ENCODE measurements at regions not wholly inside any gene's neighbourhood (a gene's known extent, or its start where the extent isn't known, plus 50 kb on each side); places are given as distances from the start of the nearest gene placed in this dataset.

DNA sequence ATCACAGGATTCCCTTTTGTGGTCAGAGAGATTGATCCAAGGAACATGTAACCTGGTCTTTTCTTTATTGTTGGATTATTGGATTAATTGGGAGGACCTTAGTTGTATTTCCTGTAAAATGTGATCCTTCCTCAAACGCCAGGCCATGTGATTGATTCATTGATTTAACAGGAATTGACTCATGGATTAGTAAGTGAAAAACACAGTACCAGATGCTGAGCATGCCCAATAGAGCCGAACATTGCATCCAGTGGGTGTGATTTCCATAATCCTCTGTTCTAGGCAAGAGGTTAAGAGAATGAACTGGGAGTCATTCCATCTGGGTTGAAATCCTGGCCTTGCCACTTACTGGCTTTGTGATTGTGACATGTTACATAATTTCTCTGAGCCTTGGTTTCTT, 522.3 kb downstream of the MAT2B start:
- no peak for DNase-seq (ENCODE audit: low read depth in 2 of 2)

DNA sequence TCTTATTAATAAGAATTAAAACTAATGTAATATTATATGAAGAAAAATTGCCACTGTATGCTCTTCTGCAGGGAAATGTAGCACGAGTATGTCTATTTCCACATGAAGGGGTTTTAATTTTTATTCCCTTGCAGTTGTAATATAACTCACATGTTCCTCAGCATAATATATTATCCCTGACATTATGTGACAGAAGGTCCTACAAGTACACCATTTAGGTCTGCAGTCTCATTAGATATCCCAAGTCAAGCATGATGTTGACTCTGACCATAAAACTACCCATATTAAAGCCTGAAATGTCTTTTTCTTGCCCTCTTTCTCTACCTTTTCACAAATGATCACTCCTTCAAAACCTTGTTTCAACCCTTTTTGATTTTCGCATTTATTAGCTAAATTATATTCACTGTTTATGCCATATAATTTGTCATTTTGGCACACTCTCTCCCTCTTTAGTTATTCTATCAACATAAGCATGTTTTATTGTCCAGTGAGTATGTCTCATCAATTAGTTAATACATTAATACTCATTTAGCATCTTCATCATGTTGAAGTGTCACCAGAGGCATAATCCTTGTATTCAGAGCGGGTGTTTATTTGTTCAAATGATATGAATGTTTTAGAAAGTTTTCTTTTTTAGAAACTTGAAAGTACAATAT, 532.8 kb downstream of the MAT2B start:
- DNase-seq (ENCODE audit: low read depth in 2 of 2): no peak

DNA sequence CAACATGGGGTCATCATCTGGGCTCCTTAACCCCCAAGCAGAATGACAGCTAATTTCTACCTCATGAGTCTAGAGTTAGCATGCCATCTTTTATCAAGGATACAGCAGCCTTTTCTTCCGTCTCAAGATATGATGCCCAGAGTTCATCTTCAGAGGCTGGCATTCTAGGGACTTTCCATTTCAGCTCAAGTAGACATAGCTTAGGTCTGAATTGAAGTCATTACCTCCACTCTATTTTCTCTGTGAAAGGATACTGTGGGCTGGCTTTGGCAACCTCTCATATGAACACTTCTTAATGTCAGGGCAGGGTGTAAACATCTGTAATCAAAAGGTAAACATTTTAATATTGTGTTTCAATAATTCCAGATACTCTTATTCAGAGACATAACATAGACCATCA, 535.7 kb downstream of the MAT2B start:
- no peak for DNase-seq (ENCODE audit: low read depth in 2 of 2)

DNA sequence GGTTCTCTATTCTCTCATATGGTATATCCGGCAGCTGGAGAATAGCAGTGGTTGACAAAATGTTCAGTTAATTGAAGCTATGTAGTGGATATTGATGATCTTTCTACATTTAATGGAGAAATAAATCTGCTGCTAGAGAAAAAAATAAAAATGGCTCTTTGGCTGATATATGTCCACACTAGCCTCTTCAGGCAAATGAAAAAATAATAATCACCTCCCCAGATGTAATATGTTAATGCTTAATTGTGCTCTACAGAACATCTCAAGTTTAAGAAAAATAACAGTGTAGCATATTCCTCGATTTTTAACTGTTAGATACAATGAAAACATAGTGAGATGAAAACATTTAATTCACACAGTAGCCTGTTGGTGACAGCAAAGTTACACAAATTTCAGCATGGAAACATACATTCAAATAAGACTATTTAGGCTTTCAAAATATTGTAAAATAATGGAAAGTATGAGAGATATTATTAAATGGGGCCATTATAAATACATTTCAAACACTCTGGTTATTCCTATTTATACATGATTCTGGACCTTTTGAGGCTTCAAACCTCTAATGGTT, 543.0 kb downstream of the MAT2B start:
- DNase-seq (ENCODE audit: low read depth in 2 of 2): no peak

DNA sequence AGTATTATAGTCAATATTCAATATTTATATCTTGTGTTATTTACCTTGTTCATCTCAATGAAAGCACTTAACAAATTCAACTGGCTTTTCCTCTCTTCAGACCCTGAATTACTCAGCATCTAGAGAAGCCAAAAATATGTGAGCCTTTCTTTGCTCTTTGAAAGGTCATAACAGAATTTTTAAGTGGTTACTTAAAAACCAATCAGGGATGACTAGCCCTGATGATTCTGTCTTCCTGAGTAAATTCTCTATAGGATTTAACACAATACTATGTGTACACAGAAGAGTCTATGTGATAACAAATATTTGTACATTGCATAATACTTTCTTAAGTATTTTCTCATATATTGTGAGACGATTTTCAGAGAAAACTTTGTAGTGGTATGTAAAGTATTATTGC, 546.3 kb downstream of the MAT2B start:
- DNase-seq (ENCODE audit: low read depth in 2 of 2): no peak

DNA sequence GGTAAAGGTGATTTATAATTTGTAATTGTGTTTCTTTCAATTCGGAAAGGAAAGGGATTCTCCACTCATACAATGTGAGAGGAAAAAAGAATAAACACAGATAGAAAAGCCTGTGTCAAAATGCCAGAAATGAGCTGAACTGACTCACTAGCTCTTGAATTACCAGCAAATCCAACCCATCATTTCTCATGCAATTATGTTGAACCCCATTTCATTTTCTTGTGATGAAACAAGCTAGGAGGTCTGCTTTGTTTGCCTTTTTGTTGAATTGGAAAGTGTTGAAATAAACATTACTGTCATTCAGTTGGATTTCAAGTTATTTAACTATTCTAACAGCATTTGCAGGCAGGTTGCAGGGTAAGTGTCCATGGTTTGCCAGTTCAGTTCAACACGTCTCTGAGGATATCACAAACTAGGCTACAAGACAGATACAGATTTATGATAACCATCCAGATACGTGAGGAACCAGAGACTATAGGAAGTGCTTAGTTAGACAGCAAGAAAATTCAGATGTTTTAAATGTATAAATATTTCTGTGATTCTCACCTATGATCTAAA, 547.2 kb downstream of the MAT2B start:
- DNase-seq (ENCODE audit: low read depth in 2 of 2): no peak

DNA sequence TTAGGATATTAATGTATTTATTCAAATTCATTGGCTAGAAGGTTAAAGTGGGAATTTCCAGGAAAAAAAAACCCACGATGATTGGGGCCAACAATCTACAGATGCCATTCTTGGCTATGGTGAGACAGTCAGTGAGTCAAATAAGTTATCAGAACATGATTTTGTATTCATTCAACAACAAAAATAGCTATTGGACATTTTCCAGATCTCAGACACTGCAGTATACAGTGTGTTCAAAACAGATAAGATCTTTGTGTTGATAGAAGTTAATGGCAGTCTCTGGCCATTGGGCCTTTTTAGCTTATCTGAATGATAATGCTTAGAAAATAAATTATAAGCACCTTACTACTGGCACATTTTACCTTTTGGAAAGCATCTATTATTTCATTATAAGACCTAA, 547.7 kb downstream of the MAT2B start:
- no peak for DNase-seq (ENCODE audit: low read depth in 2 of 2)

DNA sequence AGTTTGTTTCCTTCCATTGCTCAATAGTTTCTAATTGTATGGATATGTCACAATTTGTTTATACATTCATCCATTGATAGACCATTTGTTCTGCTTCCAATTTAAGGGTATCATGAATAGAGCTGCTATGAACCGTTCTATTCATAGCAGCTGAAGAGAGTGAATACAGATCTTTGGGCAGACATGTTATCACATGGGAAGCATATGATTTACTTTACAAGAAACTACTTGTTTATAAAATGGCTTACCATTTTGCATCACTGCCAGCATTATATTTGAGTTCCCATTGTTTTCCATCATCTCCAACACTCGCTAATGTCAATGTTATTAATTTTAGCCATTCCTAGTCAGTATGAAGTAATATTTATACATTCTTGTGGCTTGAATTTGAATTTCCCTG, 549.0 kb downstream of the MAT2B start:
- no peak for DNase-seq (ENCODE audit: low read depth in 2 of 2)

DNA sequence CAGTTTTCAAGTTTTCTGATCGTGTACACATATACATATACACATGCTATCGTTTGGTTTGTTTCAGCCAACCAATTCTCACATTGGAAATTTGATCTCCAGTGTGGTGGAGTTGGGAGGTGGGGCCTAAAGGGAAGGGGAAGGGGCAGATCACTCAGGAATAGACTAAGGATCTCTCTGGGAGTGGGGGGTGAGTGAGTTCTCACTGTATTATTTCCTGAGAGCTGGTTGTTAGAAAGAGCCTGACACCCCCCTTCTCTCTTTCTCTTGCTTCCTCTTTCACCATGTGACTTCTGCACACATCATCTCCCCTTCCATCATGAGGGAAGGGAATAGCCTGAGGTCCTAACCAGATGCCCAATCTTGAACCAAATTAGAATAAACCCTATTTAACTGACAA, 551.7 kb downstream of the MAT2B start:
- DNase-seq (ENCODE audit: low read depth in 2 of 2): no peak

DNA sequence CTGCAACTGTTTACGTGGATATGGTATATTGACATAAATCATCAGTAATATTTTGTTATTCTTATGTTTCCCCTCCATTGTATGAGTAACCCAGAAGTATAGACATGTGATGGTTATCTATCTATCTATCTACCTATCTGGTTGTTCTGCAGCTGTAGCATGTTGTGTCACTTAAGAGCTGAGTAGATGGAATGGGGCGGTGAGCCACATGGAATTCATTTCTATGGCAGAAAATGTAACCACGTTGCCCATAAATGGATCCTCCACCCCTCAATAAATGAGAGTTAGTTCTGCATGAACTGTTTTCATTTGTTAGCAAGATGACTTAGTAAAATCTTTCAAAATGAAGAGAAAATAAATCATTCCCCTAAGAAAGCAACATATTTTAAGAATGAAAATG, 553.2 kb downstream of the MAT2B start:
- no peak for DNase-seq (ENCODE audit: low read depth in 2 of 2)

DNA sequence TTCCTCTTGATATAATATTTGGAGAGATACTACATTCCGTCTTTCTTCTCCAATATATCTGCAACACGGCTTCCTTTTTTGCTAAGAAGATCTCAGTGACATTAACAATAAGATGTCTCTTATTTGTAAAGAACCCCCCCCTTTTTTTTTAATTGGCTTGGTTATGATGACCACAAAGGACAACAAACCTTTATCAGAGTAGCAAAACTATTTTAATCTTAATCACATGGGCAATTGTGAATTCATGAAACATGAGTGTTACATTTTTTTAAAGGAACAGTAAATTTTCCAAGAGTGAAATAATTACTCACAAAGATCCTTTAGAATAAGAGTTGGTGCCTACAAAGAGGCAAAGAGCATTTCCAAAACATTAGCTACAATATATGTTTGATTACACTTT, 554.1 kb downstream of the MAT2B start:
- DNase-seq (ENCODE audit: low read depth in 2 of 2): no peak

DNA sequence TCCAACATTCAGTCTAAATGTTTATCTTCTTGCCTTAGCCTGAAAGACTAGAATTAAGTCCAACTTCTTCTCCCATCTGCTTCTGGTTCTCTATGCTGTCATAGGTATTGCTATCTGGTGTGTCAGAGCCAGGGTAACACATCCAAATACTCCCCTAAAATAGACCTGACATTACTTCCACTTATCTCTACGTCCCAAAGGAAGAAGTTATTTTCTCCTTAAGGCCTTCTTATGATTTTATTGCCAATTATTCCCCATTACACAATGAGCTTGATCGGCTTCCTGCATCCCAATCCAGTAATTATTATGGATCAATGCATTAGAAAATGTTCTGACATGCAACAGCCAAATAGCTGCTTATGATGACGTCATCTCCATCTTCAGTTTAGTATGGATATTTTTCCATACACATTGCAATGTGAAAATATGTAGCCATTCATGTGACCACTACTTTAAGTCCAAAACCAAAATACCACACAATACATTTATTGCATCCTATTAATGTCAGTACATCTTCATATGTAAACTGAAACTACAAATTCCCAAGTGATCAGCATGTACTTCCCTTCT, 555.5 kb downstream of the MAT2B start:
- no peak for DNase-seq (ENCODE audit: low read depth in 2 of 2)

DNA sequence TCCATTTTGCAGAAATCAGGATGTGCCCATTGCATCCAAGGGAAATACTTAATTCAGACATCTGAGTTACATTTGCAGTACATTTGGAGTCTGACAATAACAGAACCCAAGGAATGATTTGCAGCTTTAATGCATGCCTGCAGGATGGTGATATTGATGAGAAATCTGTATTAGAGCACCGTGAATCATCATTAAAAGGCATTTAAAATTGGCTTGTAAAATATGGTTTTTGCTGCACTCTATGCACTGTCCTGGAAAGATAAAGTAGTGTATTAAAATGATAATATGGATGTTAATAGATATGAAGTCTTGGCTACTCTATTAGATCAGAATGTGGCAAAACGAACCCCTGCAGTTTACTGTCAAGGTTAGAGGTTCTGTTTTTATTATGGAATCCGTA, 556.9 kb downstream of the MAT2B start:
- no peak for DNase-seq (ENCODE audit: low read depth in 2 of 2)

DNA sequence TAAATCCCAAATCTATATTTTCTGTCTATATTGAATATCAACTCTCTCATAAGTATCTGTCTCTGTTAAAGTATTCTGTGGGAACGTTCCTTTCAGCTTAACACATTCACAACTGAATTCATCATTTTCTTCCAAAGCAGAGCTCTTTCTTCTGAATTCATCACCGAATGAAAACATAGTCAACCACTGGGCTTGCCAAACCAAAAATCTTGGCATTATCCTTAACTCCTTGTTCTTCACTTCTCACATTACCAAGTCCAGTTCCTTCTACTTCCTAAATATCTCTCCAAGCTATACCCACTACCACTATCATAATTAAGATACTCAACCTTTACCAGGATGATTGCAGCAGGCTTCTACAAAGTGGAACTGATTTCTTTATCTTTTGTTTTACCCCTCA, 559.8 kb downstream of the MAT2B start:
- no peak for DNase-seq (ENCODE audit: low read depth in 2 of 2)

DNA sequence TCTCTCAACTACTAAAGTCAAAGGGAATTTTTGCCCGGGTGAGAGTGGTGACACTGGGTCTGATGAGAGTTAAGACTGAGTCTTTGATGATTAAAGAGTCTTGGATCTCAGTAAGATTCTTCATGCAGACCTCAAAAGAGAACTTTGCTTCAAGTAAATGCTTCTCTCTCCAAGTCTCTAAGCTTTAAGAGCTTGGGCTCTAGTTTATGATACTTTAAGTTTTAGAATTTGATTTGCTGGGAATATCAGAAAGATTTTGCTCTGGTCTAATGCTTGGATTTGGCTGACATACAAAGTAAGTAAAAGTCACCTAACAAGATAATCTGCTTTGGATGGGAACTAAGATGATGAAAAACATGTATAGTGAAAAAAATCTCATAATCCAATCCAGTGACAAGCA, 566.3 kb downstream of the MAT2B start:
- DNase-seq (ENCODE audit: low read depth in 2 of 2): no peak

DNA sequence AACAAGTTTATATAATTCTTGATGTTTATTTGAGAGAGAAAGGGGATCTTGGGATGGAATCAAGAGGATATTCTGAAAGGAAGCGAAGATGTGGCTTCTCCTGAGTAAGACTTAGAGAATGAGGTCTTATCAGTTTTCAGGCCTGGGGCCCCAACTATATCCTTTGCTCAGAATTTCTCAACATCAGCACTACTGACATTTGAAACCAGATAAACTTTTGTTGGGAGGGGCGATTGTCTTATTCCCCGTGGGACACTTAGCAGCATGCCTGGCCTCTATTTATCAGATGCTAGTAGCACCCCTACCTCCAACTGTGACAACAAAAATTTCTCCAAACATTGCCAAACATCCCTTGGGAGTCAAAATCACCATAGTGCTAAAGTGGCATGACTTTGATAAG, 567.7 kb downstream of the MAT2B start:
- no peak for DNase-seq (ENCODE audit: low read depth in 2 of 2)

DNA sequence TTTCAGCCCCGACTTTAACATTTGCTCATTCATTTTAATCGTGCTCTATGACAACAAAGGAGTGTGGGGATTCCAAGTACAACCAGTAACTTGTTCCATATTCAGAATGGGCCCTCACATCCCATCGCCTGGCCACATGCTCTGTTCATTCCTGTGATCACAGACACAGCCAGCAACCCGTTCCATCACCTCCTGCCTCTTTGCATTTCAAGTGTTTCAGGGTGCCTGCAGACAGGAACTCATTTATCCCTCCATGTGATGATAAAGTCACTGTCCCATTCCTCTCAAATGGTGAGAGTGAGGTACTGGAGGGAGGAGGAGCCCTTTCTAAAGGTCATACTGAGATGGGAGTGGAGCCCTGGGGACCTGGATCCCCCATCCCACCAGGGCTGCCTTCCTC, 571.1 kb downstream of the MAT2B start:
- DNase-seq (ENCODE audit: low read depth in 2 of 2): no peak

DNA sequence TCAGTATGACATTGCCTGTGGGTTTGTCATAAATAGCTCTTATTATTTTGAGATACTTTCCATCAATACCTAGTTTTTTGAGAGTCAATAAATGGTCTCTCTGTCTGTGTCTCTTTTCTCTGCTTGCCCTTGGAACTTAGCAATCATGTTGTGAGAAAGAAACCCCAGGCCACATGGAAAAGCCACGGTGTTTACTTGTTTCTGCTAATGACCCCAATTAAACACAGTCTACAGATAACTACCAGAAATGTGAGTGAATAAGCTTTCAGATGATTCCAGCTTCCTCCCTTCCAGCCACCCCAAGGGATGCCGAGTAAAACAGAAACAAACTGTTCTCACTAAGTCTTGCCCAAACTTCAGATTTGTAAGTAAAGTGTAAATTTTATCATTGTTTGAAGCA, 584.9 kb downstream of the MAT2B start:
- DNase-seq (ENCODE audit: low read depth in 2 of 2): no peak

DNA sequence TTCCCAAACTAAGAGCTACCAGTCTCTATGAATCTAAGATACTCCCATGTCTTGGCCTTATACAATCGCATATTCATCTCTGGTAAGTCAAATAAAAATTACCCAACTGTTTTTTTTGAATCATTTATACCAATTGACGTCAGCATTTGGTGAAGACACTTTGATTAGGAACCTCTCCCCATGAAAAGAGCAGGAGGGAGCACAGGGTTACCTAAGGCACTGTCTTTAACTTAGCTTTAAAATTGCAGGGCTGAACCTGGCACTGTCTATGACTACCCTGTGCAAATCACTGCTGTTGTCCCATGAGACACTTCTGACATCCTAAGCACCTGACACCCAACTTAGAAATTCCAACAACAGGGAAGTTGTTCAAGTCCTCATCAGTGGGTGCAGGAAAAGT, 586.4 kb downstream of the MAT2B start:
- no peak for DNase-seq (ENCODE audit: low read depth in 2 of 2)

DNA sequence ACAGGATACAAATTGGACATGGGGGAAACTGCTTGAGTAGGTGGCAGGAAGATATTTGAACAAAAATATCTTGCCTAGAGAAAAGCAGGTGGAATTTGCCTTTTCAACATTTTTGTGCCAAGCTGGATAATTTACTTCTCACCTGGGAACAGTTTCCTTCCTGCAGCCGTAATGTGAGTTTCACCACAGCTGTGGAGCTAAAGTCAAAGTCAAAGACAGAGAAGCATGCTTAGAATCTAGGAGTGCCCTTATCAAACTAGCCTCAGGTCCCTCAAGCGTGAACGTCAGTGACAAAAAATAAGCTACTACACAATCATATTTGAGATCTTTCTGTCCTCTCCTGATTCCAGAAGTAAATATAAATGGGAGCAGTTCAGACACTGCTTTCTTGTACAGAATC, 588.9 kb downstream of the MAT2B start:
- no peak for DNase-seq (ENCODE audit: low read depth in 2 of 2)

DNA sequence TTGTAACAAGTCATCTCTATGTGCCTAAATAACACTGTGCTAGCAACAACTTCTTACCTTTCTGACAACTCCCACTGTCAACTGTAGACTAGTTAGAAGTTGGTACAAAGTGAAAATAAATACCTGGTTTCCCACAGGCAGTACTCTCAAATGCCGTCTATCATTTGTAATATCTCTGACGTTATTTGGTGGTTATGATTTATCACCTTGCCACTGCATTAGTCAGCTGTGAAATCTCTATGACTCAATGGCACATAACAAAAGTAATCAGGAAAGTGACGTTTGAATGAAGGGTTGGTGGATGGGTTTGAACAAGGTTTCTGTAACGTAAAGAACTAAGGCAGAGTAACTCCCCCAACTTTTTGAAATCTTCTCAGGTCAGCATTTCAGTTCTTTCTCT, 592.3 kb downstream of the MAT2B start:
- DNase-seq (ENCODE audit: low read depth in 2 of 2): no peak

DNA sequence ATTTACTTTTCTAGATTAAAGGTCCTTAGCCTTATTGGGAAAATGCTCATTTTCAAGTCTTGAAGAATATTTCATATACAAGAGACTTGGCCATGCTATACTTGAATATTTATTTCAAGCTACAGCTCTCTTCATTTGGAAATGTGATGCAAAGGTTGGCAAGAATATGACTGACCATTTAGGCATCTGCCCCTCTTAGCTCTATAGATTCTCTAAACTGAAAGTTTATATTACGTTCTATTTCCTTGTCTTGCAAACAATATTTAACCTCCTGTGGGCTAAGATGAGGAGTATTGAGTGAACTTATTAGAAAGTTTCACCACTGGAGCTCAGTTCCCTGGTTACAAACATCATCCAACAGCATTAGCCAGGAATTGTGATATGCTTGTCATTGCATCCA, 593.1 kb downstream of the MAT2B start:
- DNase-seq (ENCODE audit: low read depth in 2 of 2): no peak

DNA sequence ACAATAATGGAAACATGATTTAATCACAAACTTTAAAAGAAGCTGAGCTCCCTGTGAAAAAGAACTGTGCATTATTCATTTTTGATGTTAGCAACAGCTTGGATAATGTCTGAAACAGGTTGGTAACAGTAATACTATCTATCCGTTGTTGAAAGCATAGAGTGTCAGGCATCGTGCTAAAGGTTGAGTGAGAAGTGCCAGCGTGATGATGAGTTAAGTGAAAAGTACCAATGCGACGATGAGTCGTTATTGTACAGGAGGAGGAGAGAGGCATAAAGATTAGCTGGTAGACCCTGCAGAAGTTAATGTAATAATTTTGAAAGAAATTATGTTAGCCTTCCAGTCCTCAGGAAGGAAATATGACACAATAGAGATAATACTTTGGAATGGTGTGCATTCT, 593.6 kb downstream of the MAT2B start:
- DNase-seq (ENCODE audit: low read depth in 2 of 2): no peak

DNA sequence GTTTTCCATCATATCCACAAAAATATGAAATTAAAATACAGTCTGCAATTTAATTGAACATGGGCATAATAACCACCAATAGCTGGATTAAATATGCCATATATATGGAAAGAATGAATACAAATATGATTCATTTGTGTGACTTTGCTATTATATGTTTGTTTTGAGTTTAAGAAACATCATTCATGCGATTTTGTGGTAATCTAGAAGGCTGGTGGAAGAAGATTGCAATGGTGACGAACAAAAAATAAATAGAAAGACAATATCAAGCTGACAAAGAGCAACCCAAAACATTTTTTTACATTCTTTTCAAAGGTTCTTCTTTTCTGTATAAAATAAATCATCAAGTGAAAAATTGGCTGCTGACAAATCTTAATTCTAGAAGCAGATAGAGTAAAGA, 610.0 kb downstream of the MAT2B start:
- DNase-seq (ENCODE audit: low read depth in 2 of 2): no peak

All from activated CD8-positive, alpha-beta memory T cell treated with anti-CD3 and anti-CD28 coated beads for 4 hours (primary cell).